HL-60 (cell line): ENCODE measurements at regions not wholly inside any gene's neighbourhood (a gene's known extent, or its start where the extent isn't known, plus 50 kb on each side); places are given as distances from the start of the nearest gene placed in this dataset.

Source experiments
- DNase-seq, 2 experiments: peaks; one replicate each; pipeline ENCODE4 v3.0.0-alpha.2; 2010 to 2020; ENCODE audit warnings: low read depth in 1 of 2, low spot score in 1 of 2
- H3K27ac ChIP-seq: fragments of 250-450 bp; sonication (Bioruptor Pico); replicated peaks from 2 replicates; pipeline ENCODE4 v1.5.1; 2020; ENCODE audit warnings: mild to moderate bottlenecking, moderate library complexity
- H3K27me3 ChIP-seq: fragments of 250-450 bp; sonication (Bioruptor Pico); 2 replicates; pipeline ENCODE4 v1.5.1; 2021; ENCODE audit warnings: mild to moderate bottlenecking, moderate library complexity; ENCODE audit not compliant: insufficient read depth, poor library complexity, severe bottlenecking
- H3K4me3 ChIP-seq: replicated peaks from 2 replicates; pipeline ENCODE4 v1.5.1; 2011; ENCODE audit warnings: mild to moderate bottlenecking, control low read depth, low read length; ENCODE audit not compliant: insufficient read depth
- CTCF ChIP-seq: IDR thresholded peaks from one replicate; pipeline ENCODE4 v1.5.1; 2011; ENCODE audit warnings: low read length, control low read depth, inconsistent platforms; ENCODE audit not compliant: insufficient read depth
- GABPA ChIP-seq: IDR thresholded peaks from 2 replicates; pipeline ENCODE4 v1.6.1; 2012; ENCODE audit warnings: low read depth
- POLR2AphosphoS5 ChIP-seq: IDR thresholded peaks from 2 replicates; pipeline ENCODE4 v1.6.1; 2012; ENCODE audit warnings: low read depth
- SPI1 ChIP-seq: IDR thresholded peaks from 2 replicates; pipeline ENCODE4 v1.6.1; 2012; ENCODE audit warnings: low read depth, mild to moderate bottlenecking, borderline replicate concordance
- TF ChIP-seq, protein P1 (sequence below): IDR thresholded peaks from 2 replicates; pipeline ENCODE4 v1.6.1; 2012; ENCODE audit warnings: low read depth; ENCODE audit not compliant: insufficient replicate concordance

DNA sequence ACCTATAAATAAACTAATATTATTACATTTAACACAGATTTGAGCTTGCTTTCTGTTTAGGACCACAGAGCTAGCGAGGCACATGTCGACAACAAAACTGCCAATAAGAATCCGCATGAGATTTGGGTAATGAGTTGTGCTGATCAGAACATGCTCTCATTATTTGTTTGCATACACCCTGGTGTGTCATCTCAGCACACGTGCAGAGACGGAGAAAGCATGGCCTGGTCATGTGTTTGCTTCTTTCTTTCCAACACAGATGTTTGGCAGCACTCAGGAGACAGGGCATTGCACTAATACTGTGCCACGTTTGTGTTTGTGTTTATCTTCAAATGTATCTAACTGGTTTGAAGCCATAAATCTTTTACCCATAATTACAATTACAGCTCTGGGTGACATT, 364.8 kb downstream of the ARAP2 start:
- Histone ChIP-seq H3K4me3 (no peak overlapping the region), H3K27ac (no peak overlapping the region), H3K27me3 (no peaks in the 10 kb centered on the region)
- no peak for TF ChIP-seq GABPA
- DNase-seq: no peak

DNA sequence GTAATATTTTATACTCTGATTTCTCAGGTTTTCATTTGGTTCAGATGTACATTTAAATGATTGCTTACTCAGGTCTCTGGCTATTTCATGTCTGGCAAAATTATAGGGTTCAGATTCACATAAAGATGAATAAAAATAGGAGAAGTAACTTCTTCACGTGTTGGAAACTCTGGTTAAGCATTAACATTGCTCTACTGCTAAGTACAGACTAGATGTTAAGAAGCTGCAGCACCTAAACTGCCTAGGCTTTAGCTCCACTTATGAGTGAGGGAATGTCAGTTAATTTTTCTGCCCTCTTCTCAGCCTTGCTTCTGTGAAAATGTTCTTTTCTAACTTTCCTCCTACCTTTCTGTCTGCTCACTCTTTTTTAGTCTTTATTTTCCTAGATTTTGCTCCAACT, 361.2 kb downstream of the ARAP2 start:
- DNase-seq: no peak
- TF ChIP-seq POLR2AphosphoS5 (no peak), GABPA (no peak), SPI1 (no peak), CTCF (no peak)
- TF ChIP-seq, protein P1, sequence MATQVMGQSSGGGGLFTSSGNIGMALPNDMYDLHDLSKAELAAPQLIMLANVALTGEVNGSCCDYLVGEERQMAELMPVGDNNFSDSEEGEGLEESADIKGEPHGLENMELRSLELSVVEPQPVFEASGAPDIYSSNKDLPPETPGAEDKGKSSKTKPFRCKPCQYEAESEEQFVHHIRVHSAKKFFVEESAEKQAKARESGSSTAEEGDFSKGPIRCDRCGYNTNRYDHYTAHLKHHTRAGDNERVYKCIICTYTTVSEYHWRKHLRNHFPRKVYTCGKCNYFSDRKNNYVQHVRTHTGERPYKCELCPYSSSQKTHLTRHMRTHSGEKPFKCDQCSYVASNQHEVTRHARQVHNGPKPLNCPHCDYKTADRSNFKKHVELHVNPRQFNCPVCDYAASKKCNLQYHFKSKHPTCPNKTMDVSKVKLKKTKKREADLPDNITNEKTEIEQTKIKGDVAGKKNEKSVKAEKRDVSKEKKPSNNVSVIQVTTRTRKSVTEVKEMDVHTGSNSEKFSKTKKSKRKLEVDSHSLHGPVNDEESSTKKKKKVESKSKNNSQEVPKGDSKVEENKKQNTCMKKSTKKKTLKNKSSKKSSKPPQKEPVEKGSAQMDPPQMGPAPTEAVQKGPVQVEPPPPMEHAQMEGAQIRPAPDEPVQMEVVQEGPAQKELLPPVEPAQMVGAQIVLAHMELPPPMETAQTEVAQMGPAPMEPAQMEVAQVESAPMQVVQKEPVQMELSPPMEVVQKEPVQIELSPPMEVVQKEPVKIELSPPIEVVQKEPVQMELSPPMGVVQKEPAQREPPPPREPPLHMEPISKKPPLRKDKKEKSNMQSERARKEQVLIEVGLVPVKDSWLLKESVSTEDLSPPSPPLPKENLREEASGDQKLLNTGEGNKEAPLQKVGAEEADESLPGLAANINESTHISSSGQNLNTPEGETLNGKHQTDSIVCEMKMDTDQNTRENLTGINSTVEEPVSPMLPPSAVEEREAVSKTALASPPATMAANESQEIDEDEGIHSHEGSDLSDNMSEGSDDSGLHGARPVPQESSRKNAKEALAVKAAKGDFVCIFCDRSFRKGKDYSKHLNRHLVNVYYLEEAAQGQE: no peak
- Histone ChIP-seq H3K27ac (no peak overlapping the region), H3K4me3 (no peak overlapping the region), H3K27me3 (no peaks in the 10 kb centered on the region)

- Histone ChIP-seq H3K4me3 (no peak overlapping the region), H3K27ac (no peak overlapping the region), H3K27me3 (no peaks in the 10 kb centered on the region)
- TF ChIP-seq, protein P1: no peak
- no peak for TF ChIP-seq SPI1
- no peak for TF ChIP-seq CTCF
- no peak for TF ChIP-seq POLR2AphosphoS5
- no peak for TF ChIP-seq GABPA
- DNase-seq: no peak
Measured at GRCh38 chr4:35884714-35885480, 359.4 kb downstream of the ARAP2 start.

DNA sequence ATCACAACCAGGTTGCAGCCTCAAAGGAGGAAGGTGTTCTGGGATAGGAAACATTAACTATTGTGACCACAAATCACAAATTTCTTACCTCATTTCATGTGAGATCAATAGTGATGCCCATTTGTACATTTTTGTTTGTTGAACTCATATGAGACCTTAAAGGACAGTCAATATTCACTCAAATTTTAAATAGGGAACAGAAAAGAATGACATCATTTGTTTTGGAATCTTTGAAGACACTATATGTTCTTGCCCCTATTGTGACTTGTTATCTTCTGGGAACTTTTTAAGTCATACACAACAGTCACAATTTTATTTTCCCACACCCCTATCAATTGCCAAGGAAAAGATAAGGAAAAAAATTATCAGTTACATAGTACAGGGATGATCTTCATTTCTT, 346.5 kb downstream of the ARAP2 start:
- no peak for DNase-seq
- Histone ChIP-seq H3K27me3 (peaks cover 2% of the 10 kb centered on the region), H3K27ac (no peak overlapping the region), H3K4me3 (no peak overlapping the region)
- TF ChIP-seq GABPA: no peak
- TF ChIP-seq, protein P1: no peak
- no peak for TF ChIP-seq POLR2AphosphoS5
- TF ChIP-seq CTCF: no peak
- TF ChIP-seq SPI1: no peak
